SK-MEL-5 (cell line): ENCODE measurements at regions not wholly inside any gene's neighbourhood (a gene's known extent, or its start where the extent isn't known, plus 50 kb on each side); places are given as distances from the start of the nearest gene placed in this dataset.
"Not testable (repeated sequence)": the region's sequence is repeated elsewhere in the genome, so short reads cannot be mapped to it uniquely, and the experiment has no call there.

ENCODE experiments used
- DNase-seq: peaks from one replicate; pipeline ENCODE4 v3.0.0-alpha.2; 2016; ENCODE audit warnings: low read depth, low spot score
- in situ Hi-C: cut with HindIII; loops from 2 replicates; pipeline ENCODE4 v1.10.0; 2016; ENCODE audit warnings: low sequenced_read_pairs, high pct_unique_total_duplicates, low pct_unique_long_range_greater_than_20kb

DNA sequence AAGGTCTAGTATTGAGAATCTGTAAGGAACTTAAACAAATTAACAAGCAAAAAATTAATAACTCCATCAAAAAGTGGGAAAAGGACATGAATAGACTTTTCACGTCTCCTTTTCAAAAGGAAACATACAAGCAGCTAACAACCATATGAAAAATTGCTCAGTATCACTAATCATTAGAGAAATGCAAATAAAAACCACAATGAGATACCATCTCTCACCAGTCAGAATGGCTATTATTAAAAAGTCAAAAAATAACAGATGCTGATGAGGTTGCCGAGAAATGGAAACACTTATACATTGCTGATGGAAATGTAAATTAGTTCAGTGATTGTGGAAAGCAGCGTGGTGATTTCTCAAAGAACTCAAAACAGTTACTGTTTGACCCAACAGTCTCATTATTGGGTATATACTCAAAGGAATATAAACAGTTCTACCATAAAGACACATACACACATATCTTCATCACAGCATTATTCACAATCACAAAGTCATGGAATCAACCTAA is 410.4 kb upstream of the SMIM31 start:
- in situ Hi-C loops, result no loop called here
- DNase-seq, result no peak

DNA sequence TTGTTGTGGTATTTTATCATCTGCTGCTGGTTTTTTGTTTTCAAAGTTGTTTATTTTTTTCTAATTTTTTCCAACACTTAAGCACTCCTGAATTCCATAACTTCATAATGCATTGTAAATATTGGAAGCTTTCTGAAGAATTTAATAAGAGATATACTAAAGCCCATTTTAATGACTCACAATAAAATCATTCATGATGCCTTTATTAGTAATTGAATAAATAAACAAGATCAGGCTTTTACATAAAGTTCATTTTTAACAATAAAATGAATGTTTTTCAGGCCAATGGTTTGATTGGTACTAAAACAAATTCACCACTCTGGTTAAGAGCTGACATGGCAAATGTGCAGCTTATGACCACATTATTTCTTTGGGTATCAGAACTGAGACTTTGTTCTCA is 408.2 kb upstream of the SMIM31 start:
- DNase-seq, result no peak
- in situ Hi-C loops, result no loop called here

DNA sequence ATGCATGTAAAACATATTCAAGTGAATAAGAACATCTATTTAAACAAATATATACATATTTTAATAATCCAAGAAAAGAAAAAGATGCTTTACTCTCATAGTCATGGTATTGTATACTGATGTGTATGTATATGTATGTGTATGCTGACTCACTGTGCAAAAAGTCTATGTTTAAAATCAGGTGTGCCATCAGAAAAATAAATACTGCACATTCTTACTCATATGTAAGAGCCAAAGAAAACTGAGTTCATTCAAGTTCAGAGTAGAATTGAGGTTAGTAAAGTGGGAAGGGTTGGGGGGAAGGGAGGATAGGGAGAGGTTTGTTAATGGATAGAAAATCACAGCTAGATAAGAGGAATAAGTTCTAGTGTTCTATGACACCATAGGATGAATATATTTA is 403.9 kb upstream of the SMIM31 start:
- no peak for DNase-seq
- in situ Hi-C loops, result no loop called here

DNA sequence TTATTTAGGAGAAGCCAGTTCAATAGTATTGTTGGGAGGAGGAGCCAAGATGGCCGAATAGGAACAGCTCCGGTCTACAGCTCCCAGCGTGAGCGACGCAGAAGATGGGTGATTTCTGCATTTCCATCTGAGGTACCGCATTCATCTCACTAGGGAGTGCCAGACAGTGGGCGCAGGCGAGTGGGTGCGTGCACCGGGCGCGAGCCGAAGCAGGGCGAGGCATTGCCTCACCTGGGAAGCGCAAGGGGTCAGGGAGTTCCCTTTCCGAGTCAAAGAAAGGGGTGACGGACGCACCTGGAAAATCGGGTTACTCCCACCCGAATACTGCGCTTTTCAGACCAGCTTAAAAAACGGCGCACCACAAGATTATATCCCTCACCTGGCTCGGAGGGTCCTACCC is 403.2 kb upstream of the SMIM31 start:
- DNase-seq, in situ Hi-C loops: not testable (repeated sequence)

DNA sequence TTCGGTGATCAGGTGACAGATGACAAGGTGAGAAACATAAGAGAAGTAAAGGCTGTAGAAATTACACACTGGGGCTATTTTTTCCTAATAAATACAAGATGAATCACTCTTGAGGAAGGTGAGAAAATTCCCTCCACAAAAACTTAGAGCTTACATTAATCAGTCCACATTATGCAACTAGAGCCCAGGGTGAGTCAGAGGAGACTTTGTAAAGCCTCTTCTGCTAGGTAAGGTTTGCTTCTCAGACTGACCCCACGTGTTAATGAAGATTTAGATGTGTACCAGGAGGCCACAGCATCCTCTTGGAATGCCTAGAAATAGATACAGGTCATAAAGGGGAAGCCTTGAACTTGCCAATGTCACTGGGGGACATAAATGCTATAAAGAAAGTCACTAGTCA is 396.0 kb upstream of the SMIM31 start:
- in situ Hi-C loops, result no loop called here
- DNase-seq, result no peak

DNA sequence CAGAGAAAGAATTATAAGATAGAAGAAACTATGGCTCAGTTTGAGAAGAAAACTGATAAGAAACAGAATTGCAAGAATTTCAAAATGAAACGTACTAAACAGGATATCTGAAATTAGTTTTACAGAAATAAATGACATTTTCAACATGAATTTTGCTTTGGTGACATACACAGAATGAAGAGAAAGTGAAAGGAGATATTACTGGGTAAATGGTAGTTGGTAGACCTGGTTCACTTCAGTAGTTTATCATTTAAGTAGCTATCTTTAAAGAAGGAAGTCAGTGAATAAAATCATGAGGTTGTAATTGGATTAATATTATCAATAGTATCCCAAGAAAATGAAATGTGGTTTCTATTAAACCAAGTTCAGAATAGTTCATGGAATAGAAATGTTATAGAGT is 395.5 kb upstream of the SMIM31 start:
- no peak for DNase-seq
- in situ Hi-C loops, result no loop called here

DNA sequence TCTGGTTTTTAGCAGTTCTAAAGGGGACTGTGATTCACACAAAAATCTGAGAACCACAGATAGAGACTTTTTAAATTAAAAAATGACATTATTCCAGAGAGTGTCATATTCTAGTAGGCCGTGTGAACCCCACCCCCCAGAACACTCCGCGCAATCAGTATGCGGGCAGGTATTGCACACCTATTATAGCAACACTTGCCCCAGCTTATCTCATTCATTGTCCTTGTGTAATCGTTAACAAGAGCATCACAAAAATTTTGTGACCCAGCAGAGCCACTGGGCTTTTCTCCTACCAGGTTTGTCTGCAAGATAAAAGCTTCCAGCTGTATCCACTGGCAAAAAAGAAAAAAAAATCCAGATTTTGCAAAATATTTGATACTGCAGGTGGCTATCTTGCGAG is 394.1 kb upstream of the SMIM31 start:
- in situ Hi-C loops, result no loop called here
- no peak for DNase-seq

DNA sequence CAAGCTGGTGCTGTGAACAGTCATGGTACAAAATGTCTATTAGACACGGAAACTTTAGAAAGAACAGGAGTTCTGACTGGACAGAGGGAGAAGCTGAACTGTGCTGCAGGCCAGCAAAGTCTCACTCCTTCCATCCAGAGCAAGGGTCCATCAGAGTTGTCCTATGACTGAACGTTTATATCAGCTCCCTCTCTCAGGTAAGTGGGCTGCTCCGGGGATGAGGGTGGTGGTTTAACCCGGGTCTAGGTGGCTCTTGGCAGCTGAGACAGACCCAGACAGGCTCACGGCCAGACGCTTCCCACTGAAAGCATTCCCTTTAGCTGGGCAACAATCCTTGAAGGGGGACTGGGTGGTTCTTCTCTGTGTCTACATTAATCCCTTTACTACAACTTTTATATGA is 385.0 kb upstream of the SMIM31 start:
- in situ Hi-C loops, result no loop called here
- no peak for DNase-seq

DNA sequence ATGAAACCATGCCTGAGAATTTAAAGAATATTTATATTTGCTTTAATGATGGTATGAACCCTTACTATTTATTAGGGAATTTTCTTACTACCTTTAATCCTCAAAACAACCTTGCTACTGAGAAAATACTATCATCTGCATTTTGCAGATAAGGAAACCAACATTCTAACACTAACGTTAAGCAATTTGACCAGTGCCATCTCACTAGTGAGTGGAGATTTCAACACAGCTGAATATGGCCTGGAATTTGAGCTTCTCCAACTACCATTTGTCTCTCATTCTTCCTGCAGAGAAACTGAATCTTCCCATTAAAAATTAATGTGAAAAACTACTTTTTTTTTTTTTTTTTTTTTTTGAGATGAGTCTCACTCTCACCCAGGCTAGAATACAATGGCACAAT is 380.9 kb upstream of the SMIM31 start:
- no peak for DNase-seq

DNA sequence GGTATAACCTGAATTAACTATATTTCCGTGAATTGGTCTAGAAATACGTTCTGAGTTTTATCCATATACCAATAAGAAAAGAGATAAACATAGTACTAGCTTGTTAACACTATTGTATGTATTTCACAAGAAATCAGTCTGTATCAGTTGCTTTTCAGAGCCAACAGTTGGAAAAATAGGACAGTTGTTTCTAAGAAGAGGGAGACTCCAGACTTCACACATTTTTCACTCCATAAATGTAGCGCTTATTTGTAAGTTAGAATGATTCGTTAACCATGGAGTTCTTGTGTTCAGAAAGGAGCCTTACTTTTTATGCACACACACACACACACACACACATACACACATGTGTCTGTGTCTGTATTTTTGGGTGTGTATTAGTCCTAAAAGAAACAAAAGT is 376.7 kb upstream of the SMIM31 start:
- in situ Hi-C loops, result no loop called here
- DNase-seq, result no peak

More for the DNA sequence above, 380.9 kb upstream of the SMIM31 start:
- in situ Hi-C loops, result no loop called here

DNA sequence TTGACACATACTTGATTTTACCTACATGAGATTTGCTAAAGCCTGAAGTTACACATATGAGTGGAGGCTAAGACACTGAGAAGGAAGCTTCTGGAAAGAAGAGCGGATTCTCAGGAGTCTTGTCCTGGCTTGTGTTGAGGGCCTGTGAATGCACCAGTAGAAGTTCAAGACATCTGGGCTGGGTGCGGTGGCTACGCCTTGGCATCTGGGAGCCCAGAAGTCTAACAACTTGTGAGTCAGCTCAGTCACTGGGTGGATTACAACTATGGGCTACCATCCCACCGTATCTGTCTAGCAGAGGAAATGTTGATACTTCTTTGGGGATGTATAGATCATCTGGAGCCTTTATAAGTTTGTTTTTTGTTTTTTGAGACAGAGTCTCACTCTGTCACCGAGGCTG is 375.6 kb upstream of the SMIM31 start:
- in situ Hi-C loops, result no loop called here
- no peak for DNase-seq

DNA sequence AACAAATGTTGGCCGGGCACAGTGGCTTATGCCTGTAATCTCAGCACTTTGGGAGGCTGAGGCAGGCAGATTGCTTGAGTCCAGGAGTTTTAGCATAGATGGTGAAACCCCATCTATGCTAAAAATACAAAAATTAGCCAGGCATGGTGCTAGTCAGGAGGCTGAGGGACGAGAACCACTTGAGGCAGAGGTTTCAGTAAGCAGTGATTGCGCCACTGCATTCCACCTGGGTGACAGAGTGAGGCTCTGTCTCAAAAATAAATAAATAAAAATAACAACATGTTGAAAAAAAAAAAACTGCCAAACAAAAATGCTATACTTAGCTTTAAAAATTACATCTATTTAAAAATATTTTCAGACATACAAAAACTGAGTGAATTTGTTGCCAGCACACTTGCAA is 374.2 kb upstream of the SMIM31 start:
- in situ Hi-C loops, result no loop called here

DNA sequence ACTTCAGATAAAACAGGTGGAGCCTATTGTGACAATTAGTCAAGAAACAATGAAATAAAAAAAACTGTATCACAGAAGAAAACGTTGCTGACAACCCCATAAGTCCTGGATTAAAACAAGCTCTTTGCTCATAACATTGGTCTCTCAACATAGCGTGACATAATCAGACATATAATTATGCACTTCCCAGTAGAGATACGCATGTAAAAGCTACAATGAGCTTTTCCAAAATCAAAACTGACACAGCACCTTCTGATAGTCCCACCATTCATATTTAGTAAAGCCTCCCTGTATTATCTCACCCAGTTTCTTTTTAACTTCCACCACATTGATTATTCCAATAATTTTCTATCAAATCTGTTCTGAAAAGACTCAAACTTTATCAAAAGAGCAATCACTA is 372.1 kb upstream of the SMIM31 start:
- DNase-seq, result no peak
- in situ Hi-C loops, result no loop called here

More for the DNA sequence above, 374.2 kb upstream of the SMIM31 start:
- no peak for DNase-seq

DNA sequence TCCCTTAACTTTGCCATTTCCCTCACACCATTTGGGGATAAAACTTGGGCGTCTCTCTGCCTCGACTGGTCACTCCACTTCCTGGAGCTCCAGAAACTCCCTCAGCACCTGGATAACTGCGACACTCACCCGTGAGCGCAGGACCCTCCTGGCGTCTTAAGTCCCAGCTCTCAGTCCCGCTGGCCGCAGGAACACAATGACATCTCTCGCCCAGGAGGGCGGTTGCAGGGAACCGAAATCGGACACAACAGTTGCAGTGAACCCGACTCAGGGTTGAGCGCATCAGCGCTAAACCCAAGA is 370.9 kb upstream of the SMIM31 start:
- in situ Hi-C loops, result no loop called here
- DNase-seq, result no peak

DNA sequence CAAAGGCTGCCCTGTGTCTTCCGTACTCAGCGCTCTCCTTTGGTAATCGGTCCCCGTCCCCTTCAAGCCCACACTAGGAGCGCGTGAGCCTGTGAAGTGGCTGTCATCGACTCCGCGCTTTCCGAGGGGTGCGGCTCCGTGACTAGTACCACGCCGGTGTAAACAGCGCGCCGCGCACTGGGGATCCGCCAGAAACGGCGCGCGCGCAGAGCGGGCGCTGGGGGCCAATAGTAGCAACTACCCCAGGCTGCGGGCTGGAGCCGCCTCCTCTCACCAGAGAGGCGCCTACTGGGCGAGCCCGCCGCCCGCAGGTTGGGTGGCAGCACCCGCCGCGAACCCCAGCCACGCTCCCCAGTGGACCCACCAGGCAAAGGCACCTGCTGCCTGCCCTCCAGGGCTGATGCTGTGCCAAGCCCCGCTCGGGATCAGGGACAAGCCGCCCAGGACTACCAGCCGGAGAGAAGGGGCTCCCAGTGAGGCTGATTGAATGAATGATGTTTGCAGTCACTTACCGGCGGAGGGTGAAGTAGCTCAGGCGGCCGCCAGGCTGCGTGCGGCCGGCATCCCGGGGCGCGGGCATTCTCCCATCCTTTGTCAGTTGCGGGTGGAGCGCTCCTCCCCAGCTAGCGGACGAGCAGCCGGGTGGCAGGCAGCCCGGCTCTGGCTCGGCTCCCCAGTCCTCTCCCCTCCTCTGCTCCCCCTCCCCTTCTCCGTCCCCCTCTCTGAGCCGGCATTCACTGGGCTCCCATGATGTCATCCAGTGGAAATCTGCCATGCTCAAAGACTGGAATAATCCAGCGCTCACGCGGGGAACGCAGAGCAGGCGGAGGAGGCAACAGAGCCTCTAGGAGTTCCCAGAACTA is 370.3 kb upstream of the SMIM31 start:
- in situ Hi-C loops, result no loop called here
- no peak for DNase-seq

DNA sequence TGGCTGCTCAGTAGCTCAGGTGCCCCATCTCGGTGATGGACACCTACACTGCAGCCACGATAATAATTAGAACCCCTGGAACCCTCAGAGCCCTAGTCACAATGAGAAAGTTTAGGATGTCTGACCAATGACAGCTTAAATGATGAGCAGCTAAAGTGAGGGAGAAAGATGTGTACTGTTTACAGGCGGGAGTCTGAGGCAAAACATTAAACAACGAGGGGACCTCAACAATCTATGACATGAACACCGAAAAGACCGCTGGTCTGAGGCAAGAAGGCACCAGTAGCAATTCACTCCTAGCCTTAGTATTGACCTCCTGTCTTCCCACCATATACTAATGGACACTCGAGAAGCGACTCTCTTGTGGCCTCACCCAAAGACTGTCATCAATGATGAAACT is 369.5 kb upstream of the SMIM31 start:
- in situ Hi-C loops, result no loop called here

DNA sequence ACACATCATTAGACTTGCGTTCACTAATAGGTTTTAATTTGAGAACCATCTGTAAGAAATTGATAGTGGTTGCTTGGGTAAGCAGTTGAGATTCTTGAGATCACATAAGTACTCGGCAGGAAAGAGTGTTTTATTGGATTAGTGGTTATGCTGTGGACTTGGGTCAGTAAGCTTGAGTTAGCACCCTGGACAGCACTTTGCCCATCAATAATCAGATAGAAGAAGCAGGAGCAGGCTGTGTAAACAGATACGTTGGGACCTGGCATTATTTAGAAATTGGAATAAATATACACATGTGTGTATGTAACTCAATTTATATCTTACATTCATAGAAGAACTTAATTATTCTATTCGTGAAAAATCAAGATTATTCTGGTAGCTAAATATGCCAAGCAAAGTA is 357.5 kb upstream of the SMIM31 start:
- DNase-seq, result no peak
- in situ Hi-C loops, result no loop called here

More for the DNA sequence above, 369.5 kb upstream of the SMIM31 start:
- no peak for DNase-seq

DNA sequence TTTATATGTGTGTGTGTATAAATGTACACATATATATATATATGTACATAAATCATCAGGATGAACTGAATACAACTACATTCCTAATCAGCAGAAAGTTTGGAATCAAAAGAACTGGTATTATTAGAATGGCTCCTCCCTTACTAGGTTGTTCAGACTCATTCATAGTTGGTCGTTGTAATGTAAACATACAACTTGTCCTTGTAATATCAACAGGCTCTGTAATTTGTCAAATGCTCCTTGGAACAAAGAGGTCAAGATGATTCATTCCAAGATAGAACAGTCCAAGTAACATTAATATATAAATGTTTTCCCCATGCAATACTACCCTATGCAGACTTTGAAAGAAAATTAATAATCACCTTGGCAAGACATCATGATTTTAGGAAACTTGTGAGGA is 351.4 kb upstream of the SMIM31 start:
- in situ Hi-C loops, result no loop called here
- no peak for DNase-seq

DNA sequence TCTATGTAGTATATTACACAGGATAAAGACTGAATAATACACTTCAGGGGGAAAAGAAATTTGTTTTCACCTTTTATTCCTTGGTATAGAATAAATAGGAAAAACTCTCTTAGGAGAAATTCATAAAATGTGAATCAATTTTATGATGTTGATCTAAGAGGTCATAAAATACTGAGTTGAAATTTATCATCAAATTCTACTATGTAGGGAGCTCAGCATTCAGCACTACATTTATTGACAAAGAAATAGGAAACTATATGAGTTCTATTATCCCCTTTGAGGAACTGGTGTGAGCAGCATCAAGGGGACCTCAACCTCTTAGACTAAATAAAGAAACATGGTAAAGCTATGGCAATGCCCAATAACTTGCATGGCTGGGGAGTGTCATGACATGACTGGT is 348.2 kb upstream of the SMIM31 start:
- no peak for DNase-seq
- in situ Hi-C loops, result no loop called here

DNA sequence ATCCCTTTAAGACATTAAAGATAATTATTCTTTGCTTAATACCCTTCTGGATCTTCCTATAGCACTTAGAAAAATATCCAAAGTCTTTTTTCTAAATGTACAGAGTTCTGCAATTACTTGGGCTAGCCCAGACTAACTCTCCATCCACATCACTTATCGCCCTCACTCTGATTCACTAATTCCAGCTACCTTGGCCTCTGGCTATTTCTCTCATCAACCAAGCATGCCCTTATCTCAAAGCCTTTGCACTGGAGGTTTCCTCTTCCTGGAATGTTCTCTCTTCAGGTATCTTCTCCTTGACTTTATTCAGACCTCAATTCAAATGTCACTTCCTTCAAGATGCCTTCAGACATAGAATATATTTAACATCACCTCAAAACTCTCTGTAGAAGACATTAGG is 345.1 kb upstream of the SMIM31 start:
- no peak for DNase-seq
- in situ Hi-C loops, result no loop called here
